ENCODE measurements at regions not wholly inside any gene's neighbourhood (a gene's known extent, or its start where the extent isn't known, plus 50 kb on each side); places are given as distances from the start of the nearest gene placed in this dataset.

DNA sequence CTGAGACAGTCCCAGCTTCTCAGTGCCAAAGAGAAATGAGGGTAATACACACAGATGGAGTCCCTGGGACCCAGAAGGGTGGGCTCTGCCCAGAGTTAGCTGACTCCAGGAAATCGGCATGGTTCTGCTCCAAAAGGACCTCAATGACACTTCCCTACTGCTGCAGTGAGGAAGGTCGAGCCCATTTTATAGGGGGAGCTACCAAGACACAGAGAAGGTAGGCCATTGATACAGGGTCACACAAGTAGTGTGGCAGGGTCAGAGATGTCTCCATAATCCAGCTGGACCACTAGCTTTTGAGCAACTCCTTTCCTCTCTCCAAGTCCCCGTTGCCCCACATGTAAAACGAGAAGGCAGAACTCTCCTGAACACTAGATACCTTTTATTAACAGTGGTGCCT, 276.9 kb downstream of the MYCN start:
- TF ChIP-seq FOXP2 (optimal IDR thresholded peaks at IDR 0.05; ENCODE audit: borderline replicate concordance, extremely low read depth, extremely low read length, insufficient read depth) (no peak), TAF1 (IDR thresholded peaks at IDR 0.05; ENCODE audit: borderline replicate concordance, insufficient read depth, low read length) (no peak), SIN3A (IDR thresholded peaks at IDR 0.05; ENCODE audit: borderline replicate concordance, insufficient read depth, low read length) (no peak), POLR2AphosphoS5 (IDR thresholded peaks at IDR 0.05; ENCODE audit: low read depth, low read length) (no peak)
- TF ChIP-seq, protein P1, sequence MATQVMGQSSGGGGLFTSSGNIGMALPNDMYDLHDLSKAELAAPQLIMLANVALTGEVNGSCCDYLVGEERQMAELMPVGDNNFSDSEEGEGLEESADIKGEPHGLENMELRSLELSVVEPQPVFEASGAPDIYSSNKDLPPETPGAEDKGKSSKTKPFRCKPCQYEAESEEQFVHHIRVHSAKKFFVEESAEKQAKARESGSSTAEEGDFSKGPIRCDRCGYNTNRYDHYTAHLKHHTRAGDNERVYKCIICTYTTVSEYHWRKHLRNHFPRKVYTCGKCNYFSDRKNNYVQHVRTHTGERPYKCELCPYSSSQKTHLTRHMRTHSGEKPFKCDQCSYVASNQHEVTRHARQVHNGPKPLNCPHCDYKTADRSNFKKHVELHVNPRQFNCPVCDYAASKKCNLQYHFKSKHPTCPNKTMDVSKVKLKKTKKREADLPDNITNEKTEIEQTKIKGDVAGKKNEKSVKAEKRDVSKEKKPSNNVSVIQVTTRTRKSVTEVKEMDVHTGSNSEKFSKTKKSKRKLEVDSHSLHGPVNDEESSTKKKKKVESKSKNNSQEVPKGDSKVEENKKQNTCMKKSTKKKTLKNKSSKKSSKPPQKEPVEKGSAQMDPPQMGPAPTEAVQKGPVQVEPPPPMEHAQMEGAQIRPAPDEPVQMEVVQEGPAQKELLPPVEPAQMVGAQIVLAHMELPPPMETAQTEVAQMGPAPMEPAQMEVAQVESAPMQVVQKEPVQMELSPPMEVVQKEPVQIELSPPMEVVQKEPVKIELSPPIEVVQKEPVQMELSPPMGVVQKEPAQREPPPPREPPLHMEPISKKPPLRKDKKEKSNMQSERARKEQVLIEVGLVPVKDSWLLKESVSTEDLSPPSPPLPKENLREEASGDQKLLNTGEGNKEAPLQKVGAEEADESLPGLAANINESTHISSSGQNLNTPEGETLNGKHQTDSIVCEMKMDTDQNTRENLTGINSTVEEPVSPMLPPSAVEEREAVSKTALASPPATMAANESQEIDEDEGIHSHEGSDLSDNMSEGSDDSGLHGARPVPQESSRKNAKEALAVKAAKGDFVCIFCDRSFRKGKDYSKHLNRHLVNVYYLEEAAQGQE (IDR thresholded peaks at IDR 0.05; ENCODE audit: insufficient read depth in 1 of 2, low read depth in 2 of 2, low read length in 2 of 2) = no peak

DNA sequence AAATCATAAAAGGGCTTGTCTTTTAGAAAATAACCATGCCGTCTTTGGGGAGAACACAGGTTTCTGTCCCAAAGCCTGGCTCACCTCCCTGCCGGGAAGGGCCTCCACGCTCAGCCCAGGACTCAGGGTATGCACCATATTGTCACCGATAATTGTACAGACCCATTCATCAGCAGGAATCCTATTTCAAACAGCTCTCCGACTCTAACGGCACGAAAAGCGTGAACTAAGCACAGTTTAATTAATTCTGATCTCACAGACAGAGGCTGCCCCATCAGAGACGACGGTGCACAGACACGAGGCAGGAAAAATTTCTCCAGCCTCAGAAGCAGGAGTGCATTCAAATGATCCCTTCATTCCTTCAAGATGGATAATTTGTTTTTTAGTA, 276.2 kb downstream of the MYCN start:
- TF ChIP-seq TAF1 (IDR thresholded peaks at IDR 0.05; ENCODE audit: borderline replicate concordance, insufficient read depth, low read length) (no peak), FOXP2 (optimal IDR thresholded peaks at IDR 0.05; ENCODE audit: borderline replicate concordance, extremely low read depth, extremely low read length, insufficient read depth) (no peak), SIN3A (IDR thresholded peaks at IDR 0.05; ENCODE audit: borderline replicate concordance, insufficient read depth, low read length) (no peak), POLR2AphosphoS5 (IDR thresholded peaks at IDR 0.05; ENCODE audit: low read depth, low read length) (no peak)
- TF ChIP-seq, protein P1 (IDR thresholded peaks at IDR 0.05; ENCODE audit: insufficient read depth in 1 of 2, low read depth in 2 of 2, low read length in 2 of 2) = no peak

DNA sequence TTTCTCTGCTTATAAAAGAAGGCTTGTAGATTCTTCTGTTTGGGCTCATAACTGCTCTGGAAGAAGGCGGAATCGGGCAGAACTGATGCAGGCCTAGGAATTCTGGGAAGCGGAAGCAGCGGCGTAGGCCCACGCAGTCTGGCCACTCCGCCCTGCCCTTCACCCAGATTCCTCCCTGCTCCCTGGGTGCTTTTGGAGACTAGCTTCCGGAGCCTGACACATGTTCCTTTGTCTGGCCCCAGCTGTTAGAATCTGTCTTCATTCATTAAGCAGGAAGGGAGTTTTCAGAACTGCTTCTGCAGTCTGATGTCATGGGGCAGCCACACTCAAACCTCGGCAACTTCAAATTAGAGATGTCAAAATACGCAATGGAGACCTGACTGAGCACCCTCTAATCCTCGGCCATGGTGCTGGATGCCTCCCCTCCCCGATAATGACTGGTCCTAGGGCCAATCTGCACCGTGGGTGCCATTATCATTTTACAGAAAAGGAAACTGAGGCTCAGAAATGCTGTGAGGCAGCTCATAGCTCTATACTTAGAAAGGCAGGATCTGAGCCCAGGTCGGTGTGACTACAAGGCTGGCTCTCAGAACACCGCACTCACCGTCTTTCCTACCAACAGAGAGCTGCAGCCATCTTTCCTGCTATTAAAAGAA, 275.7 kb downstream of the MYCN start:
- TF ChIP-seq TAF1 (IDR thresholded peaks at IDR 0.05; ENCODE audit: borderline replicate concordance, insufficient read depth, low read length) = no peak

DNA sequence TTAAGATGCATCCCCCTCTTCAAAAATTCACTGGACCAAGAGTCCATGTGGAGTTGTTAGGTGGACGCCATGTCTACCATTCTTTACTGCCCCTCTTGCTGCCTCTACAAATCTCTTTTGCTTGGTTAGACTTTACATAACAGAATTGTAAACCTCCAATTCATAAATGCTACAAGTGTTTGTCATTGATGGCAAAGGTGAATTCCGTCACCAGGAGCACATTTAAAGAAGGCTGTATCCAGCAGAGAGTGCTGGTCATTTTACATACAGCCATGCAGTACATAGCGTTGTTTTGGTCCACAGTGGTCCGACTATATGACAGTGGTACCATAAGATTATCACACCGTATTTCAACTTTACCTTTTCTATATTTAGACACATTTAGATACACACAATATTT, 274.5 kb downstream of the MYCN start:
- TF ChIP-seq POLR2AphosphoS5 (IDR thresholded peaks at IDR 0.05; ENCODE audit: low read depth, low read length) (no peak), TAF1 (IDR thresholded peaks at IDR 0.05; ENCODE audit: borderline replicate concordance, insufficient read depth, low read length) (no peak), SIN3A (IDR thresholded peaks at IDR 0.05; ENCODE audit: borderline replicate concordance, insufficient read depth, low read length) (no peak), FOXP2 (optimal IDR thresholded peaks at IDR 0.05; ENCODE audit: borderline replicate concordance, extremely low read depth, extremely low read length, insufficient read depth) (no peak)
- TF ChIP-seq, protein P1 (IDR thresholded peaks at IDR 0.05; ENCODE audit: insufficient read depth in 1 of 2, low read depth in 2 of 2, low read length in 2 of 2) = no peak

- no peak for TF ChIP-seq POLR2AphosphoS5 (IDR thresholded peaks at IDR 0.05; ENCODE audit: low read depth, low read length)
- TF ChIP-seq SIN3A (IDR thresholded peaks at IDR 0.05; ENCODE audit: borderline replicate concordance, insufficient read depth, low read length) = no peak
- TF ChIP-seq FOXP2 (optimal IDR thresholded peaks at IDR 0.05; ENCODE audit: borderline replicate concordance, extremely low read depth, extremely low read length, insufficient read depth) = no peak
- TF ChIP-seq TAF1 (IDR thresholded peaks at IDR 0.05; ENCODE audit: borderline replicate concordance, insufficient read depth, low read length) = no peak
- TF ChIP-seq, protein P1 (IDR thresholded peaks at IDR 0.05; ENCODE audit: insufficient read depth in 1 of 2, low read depth in 2 of 2, low read length in 2 of 2) = no peak
Measured at GRCh38 chr2:16214391-16214790, 274.0 kb downstream of the MYCN start.
